Transverse colon (tissue), 4 donors: ENCODE measurements at regions not wholly inside any gene's neighbourhood (a gene's known extent, or its start where the extent isn't known, plus 50 kb on each side); places are given as distances from the start of the nearest gene placed in this dataset.
"Not testable (repeated sequence)": the region's sequence is repeated elsewhere in the genome, so short reads cannot be mapped to it uniquely, and the experiment has no call there.

Experiments
- DNase-seq: peaks from one replicate; pipeline ENCODE4 v3.0.0-alpha.2; 2019
- H3K27ac ChIP-seq, 4 donors: fragments of 200-600 bp; sonication (generic); 2 replicates each; pipeline ENCODE4 v1.5.1; 2016 to 2018; ENCODE audit warnings: inconsistent platforms in 4 of 4
- H3K27me3 ChIP-seq: fragments of 200-600 bp; sonication (generic); 2 replicates; pipeline ENCODE4 v1.5.1; 2017; ENCODE audit warnings: inconsistent platforms
- H3K36me3 ChIP-seq, 4 donors: fragments of 200-600 bp; sonication (generic); 2 replicates each; pipeline ENCODE4 v1.5.1; 2017 to 2019; ENCODE audit warnings: inconsistent platforms in 4 of 4
- H3K4me1 ChIP-seq, 4 donors: fragments of 200-600 bp; sonication (generic); 2 replicates each; pipeline ENCODE4 v1.5.1; 2017 to 2020; ENCODE audit warnings: inconsistent platforms in 4 of 4
- H3K4me3 ChIP-seq, 4 donors: fragments of 200-600 bp; sonication (generic); 1 replicate in 1 of 4; 2 replicates in 3 of 4; pipeline versions ENCODE4 v1.5.1 to v1.6.1; 2017 to 2019; ENCODE audit warnings: inconsistent platforms in 4 of 4
- H3K9me3 ChIP-seq, 2 donors: fragments of 200-600 bp; sonication (generic); 2 replicates each; pipeline ENCODE4 v1.5.1; 2017 to 2019; ENCODE audit warnings: inconsistent platforms in 2 of 2
- EP300 ChIP-seq: sonication (generic); formaldehyde crosslinking; IDR thresholded peaks from one replicate; pipeline ENCODE4 v1.6.1; 2017; ENCODE audit warnings: antibody characterized with exemption, low read depth
- POLR2A ChIP-seq: fragments of 450-650 bp; IDR thresholded peaks from one replicate; pipeline ENCODE4 v1.6.1; 2016; ENCODE audit warnings: antibody characterized with exemption, mild to moderate bottlenecking, moderate library complexity
- POLR2AphosphoS5 ChIP-seq, 3 donors: sonication (generic); formaldehyde crosslinking; IDR thresholded peaks; one replicate each; pipeline ENCODE4 v1.6.1; 2016; ENCODE audit warnings: antibody characterized with exemption in 3 of 3
- WGBS, 2 donors: methylation state at CpG; one replicate each; pipeline ENCODE4 v1.1.5; 2018; ENCODE audit warnings: low coverage in 1 of 2; 5-methylcytosine and 5-hydroxymethylcytosine counted together
- in situ Hi-C, 4 donors: fragments of 200-750 bp; cut with MboI; loops; one replicate each; pipeline versions ENCODE4 v1.15.0 to v1.15.1; 2017; ENCODE audit warnings: low sequenced_read_pairs in 3 of 4, low pct_ligation_motif_present in 1 of 4, low pct_unique_long_range_greater_than_20kb in 1 of 4
- intact Hi-C: fragments of 100-400 bp; cut with DNase I; formaldehyde crosslinking; loops from one replicate; pipeline ENCODE4 v1.15.1; 2023; ENCODE audit warnings: low total_unique reads
- TF ChIP-seq, protein P1 (sequence below), 5 experiments: fragments of 200-600 bp in 3 of 5; fragments of 450-650 bp in 2 of 5; sonication (generic) in 3 of 5; IDR thresholded peaks; 1 replicate in 2 of 5; 2 replicates in 3 of 5; pipeline ENCODE4 v1.5.1; 2016 to 2017; ENCODE audit warnings: antibody characterized with exemption in 5 of 5, inconsistent platforms in 3 of 5, mild to moderate bottlenecking in 2 of 5, moderate library complexity in 1 of 5

- no peak for TF ChIP-seq EP300
- TF ChIP-seq POLR2AphosphoS5 (IDR thresholded peaks at IDR 0.05): no peak
- TF ChIP-seq, protein P1, sequence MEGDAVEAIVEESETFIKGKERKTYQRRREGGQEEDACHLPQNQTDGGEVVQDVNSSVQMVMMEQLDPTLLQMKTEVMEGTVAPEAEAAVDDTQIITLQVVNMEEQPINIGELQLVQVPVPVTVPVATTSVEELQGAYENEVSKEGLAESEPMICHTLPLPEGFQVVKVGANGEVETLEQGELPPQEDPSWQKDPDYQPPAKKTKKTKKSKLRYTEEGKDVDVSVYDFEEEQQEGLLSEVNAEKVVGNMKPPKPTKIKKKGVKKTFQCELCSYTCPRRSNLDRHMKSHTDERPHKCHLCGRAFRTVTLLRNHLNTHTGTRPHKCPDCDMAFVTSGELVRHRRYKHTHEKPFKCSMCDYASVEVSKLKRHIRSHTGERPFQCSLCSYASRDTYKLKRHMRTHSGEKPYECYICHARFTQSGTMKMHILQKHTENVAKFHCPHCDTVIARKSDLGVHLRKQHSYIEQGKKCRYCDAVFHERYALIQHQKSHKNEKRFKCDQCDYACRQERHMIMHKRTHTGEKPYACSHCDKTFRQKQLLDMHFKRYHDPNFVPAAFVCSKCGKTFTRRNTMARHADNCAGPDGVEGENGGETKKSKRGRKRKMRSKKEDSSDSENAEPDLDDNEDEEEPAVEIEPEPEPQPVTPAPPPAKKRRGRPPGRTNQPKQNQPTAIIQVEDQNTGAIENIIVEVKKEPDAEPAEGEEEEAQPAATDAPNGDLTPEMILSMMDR (IDR thresholded peaks at IDR 0.05): no peak
- no peak for TF ChIP-seq POLR2A
- H3K36me3 ChIP-seq: no peaks in the 10 kb centered on the region
- in situ Hi-C loops: no loop called here
- no peak for DNase-seq
- H3K9me3 ChIP-seq: no peaks in the 10 kb centered on the region
- 45 to 64% methylated on average over 1 of the region's 1 CpG for WGBS, 2 donors
- no peak overlapping the region for H3K27ac ChIP-seq
- H3K4me1 ChIP-seq: no peaks in the 10 kb centered on the region
- H3K27me3 ChIP-seq: no peaks in the 10 kb centered on the region
- H3K4me3 ChIP-seq: no peak overlapping the region
- intact Hi-C loops: no loop called here
Measured at GRCh38 chr6:141976994-141977393, 155.7 kb upstream of the GJE1 start.

DNA sequence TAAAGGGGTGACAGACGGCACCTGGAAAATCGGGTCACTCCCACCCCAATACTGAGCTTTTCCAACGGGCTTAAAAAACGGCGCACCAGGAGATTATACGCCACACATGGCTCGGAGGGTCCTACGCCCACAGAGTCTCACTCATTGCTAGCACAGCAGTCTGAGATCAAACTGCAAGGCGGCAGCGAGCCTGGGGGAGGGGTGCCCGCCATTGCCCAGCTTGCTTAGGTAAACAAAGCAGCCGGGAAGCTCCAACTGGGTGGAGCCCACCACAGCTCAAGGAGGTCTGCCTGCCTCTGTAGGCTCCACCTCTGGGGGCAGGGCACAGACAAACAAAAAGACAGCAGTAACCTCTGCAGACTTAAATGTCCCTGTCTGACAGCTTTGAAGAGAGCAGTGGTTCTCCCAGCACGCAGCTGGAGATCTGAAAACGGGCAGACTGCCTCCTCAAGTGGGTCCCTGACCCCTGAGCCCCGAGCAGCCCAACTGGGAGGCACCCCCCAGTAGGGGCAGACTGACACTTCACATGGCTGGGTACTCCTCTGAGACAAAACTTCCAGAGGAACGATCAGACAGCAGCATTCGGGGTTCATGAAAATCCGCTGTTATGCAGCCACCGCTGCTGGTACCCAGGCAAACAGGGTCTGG, 162.8 kb upstream of the GJE1 start:
- H3K36me3 ChIP-seq, H3K4me3 ChIP-seq, H3K27ac ChIP-seq, DNase-seq, H3K27me3 ChIP-seq, intact Hi-C loops, in situ Hi-C loops, H3K4me1 ChIP-seq, H3K9me3 ChIP-seq: not testable (repeated sequence)
- WGBS, 2 donors: 81 to 100% methylated on average over 3 to 18 of the region's 19 CpGs

GRCh38 chr6:141969201-141969600, 163.5 kb upstream of the GJE1 start:
- DNase-seq: no peak
- intact Hi-C loops: no loop called here
- WGBS, 2 donors: 83 to 90% methylated on average over 4 to 7 of the region's 7 CpGs
- Histone ChIP-seq H3K9me3 (no peaks in the 10 kb centered on the region), H3K4me3 (no peak overlapping the region), H3K4me1 (no peaks in the 10 kb centered on the region), H3K36me3 (no peaks in the 10 kb centered on the region), H3K27me3 (no peaks in the 10 kb centered on the region), H3K27ac (no peak overlapping the region)
- in situ Hi-C loops: no loop called here
- TF ChIP-seq, protein P1 (IDR thresholded peaks at IDR 0.05): no peak
- TF ChIP-seq EP300 (no peak), POLR2AphosphoS5 (IDR thresholded peaks at IDR 0.05) (no peak), POLR2A (no peak)

GRCh38 chr6:141968632-141969031, 164.1 kb upstream of the GJE1 start:
- H3K27ac ChIP-seq: no peak overlapping the region
- intact Hi-C loops: no loop called here
- H3K4me3 ChIP-seq: no peak overlapping the region
- H3K36me3 ChIP-seq: no peaks in the 10 kb centered on the region
- no peaks in the 10 kb centered on the region for H3K27me3 ChIP-seq
- no peak for DNase-seq
- in situ Hi-C loops: no loop called here
- TF ChIP-seq EP300 (no peak), POLR2A (no peak), POLR2AphosphoS5 (IDR thresholded peaks at IDR 0.05) (no peak)
- TF ChIP-seq, protein P1 (IDR thresholded peaks at IDR 0.05): no peak
- no peaks in the 10 kb centered on the region for H3K4me1 ChIP-seq
- WGBS, 2 donors: 67 to 72% methylated on average over 1 to 3 of the region's 3 CpGs
- no peaks in the 10 kb centered on the region for H3K9me3 ChIP-seq

- H3K27me3 ChIP-seq: no peaks in the 10 kb centered on the region
- H3K9me3 ChIP-seq: no peaks in the 10 kb centered on the region
- no peaks in the 10 kb centered on the region for H3K36me3 ChIP-seq
- no peak for TF ChIP-seq EP300
- no peak for TF ChIP-seq POLR2AphosphoS5 (IDR thresholded peaks at IDR 0.05)
- no peak for TF ChIP-seq POLR2A
- TF ChIP-seq, protein P1 (IDR thresholded peaks at IDR 0.05): no peak
- intact Hi-C loops (no loop called here), in situ Hi-C loops (no loop called here)
- no peak for DNase-seq
- H3K4me3 ChIP-seq: no peak overlapping the region
- H3K27ac ChIP-seq: no peak overlapping the region
- no peaks in the 10 kb centered on the region for H3K4me1 ChIP-seq
- WGBS, 2 donors: 25 to 35% methylated on average over 2 of the region's 2 CpGs
Measured at GRCh38 chr6:141965016-141965545, 167.6 kb upstream of the GJE1 start.
